GM21515 (cell line): ENCODE measurements at regions not wholly inside any gene's neighbourhood (a gene's known extent, or its start where the extent isn't known, plus 50 kb on each side); places are given as distances from the start of the nearest gene placed in this dataset.

Source experiments
- ATAC-seq: cut with Tn5 transposase; IDR thresholded peaks from one replicate; pipeline ENCODE4 v1.9.1; 2021; ENCODE audit not compliant: unreplicated experiment

- no peak for ATAC-seq
Measured at GRCh38 chr1:193799371-193799770, 613.0 kb upstream of the B3GALT2 start.

- no peak for ATAC-seq
Measured at GRCh38 chr1:193794239-193794638, 607.8 kb upstream of the B3GALT2 start.

- no peak for ATAC-seq
Measured at GRCh38 chr1:193791746-193792145, 605.3 kb upstream of the B3GALT2 start.

- no peak for ATAC-seq
Measured at GRCh38 chr1:193787061-193787460, 600.6 kb upstream of the B3GALT2 start.

GRCh38 chr1:193785850-193786420 is 599.5 kb upstream of the B3GALT2 start:
- ATAC-seq: no peak

GRCh38 chr1:193774536-193775323 is 588.3 kb upstream of the B3GALT2 start:
- ATAC-seq: no peak

- ATAC-seq: no peak
Measured at GRCh38 chr1:193771596-193771995, 585.2 kb upstream of the B3GALT2 start.

- ATAC-seq: no peak
Measured at GRCh38 chr1:193769651-193770050, 583.2 kb upstream of the B3GALT2 start.

GRCh38 chr1:193767886-193768285 is 581.5 kb upstream of the B3GALT2 start:
- ATAC-seq: no peak

GRCh38 chr1:193766329-193766728 is 579.9 kb upstream of the B3GALT2 start:
- no peak for ATAC-seq

- ATAC-seq: no peak
Measured at GRCh38 chr1:193763266-193763665, 576.9 kb upstream of the B3GALT2 start.

- no peak for ATAC-seq
Measured at GRCh38 chr1:193762236-193762635, 575.8 kb upstream of the B3GALT2 start.

- ATAC-seq: no peak
Measured at GRCh38 chr1:193755441-193755840, 569.0 kb upstream of the B3GALT2 start.

GRCh38 chr1:193754732-193755427 is 568.5 kb upstream of the B3GALT2 start:
- no peak for ATAC-seq

- ATAC-seq: no peak
Measured at GRCh38 chr1:193754151-193754550, 567.7 kb upstream of the B3GALT2 start.

GRCh38 chr1:193753038-193753756 is 566.8 kb upstream of the B3GALT2 start:
- no peak for ATAC-seq

- no peak for ATAC-seq
Measured at GRCh38 chr1:193749868-193750267, 563.5 kb upstream of the B3GALT2 start.

- ATAC-seq: no peak
Measured at GRCh38 chr1:193747579-193747978, 561.2 kb upstream of the B3GALT2 start.

- no peak for ATAC-seq
Measured at GRCh38 chr1:193741228-193741627, 554.8 kb upstream of the B3GALT2 start.

GRCh38 chr1:193740762-193741161 is 554.3 kb upstream of the B3GALT2 start:
- ATAC-seq: no peak

- ATAC-seq: no peak
Measured at GRCh38 chr1:193736507-193736906, 550.1 kb upstream of the B3GALT2 start.
